ENCODE measurements at regions not wholly inside any gene's neighbourhood (a gene's known extent, or its start where the extent isn't known, plus 50 kb on each side); places are given as distances from the start of the nearest gene placed in this dataset.

GRCh38 chr2:240198226-240198625 lies 57.8 kb upstream of the OTOS start:
- no peak overlapping the region for H3K4me3 ChIP-seq (ENCODE audit: low read depth, low read length, poor library complexity, severe bottlenecking)
- TF ChIP-seq, protein P1, sequence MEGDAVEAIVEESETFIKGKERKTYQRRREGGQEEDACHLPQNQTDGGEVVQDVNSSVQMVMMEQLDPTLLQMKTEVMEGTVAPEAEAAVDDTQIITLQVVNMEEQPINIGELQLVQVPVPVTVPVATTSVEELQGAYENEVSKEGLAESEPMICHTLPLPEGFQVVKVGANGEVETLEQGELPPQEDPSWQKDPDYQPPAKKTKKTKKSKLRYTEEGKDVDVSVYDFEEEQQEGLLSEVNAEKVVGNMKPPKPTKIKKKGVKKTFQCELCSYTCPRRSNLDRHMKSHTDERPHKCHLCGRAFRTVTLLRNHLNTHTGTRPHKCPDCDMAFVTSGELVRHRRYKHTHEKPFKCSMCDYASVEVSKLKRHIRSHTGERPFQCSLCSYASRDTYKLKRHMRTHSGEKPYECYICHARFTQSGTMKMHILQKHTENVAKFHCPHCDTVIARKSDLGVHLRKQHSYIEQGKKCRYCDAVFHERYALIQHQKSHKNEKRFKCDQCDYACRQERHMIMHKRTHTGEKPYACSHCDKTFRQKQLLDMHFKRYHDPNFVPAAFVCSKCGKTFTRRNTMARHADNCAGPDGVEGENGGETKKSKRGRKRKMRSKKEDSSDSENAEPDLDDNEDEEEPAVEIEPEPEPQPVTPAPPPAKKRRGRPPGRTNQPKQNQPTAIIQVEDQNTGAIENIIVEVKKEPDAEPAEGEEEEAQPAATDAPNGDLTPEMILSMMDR (conservative IDR thresholded peaks at IDR 0.05; ENCODE audit: low read depth, low read length) = no peak
- no peaks in the 10 kb centered on the region for H3K9me3 ChIP-seq (ENCODE audit: low read depth, low read length, poor library complexity, severe bottlenecking)
- H3K27me3 ChIP-seq (replicated peaks; ENCODE audit: insufficient read depth, low read depth, low read length, poor library complexity) = peaks cover 17% of the 10 kb centered on the region
- no peaks in the 10 kb centered on the region for H3K36me3 ChIP-seq (ENCODE audit: insufficient read depth, low read length, poor library complexity, severe bottlenecking)
- ChIA-PET CTCF (no interaction called here), POLR2A (ENCODE audit: low non-redundant PET) (no interaction called here)
- H3K4me1 ChIP-seq (ENCODE audit: insufficient read depth, low read length, poor library complexity, severe bottlenecking) = no peaks in the 10 kb centered on the region
- intact Hi-C loops (cut with micrococcal nuclease; ENCODE audit: unreplicated experiment) = no loop called here
- BruUV-seq (replicated peaks) = no TSS peak
- no peak overlapping the region for H3K27ac ChIP-seq (ENCODE audit: low read depth, low read length, poor library complexity, severe bottlenecking)
- DNase-seq (ENCODE audit: low spot score) = no peak

- TF ChIP-seq EZH2 (IDR thresholded peaks at IDR 0.05; ENCODE audit: borderline replicate concordance, low read depth, low read length, poor library complexity, severe bottlenecking) = no peak
- TF ChIP-seq, protein P1 (conservative IDR thresholded peaks at IDR 0.05; ENCODE audit: low read depth, low read length) = no peak
- H3K27me3 ChIP-seq (replicated peaks; ENCODE audit: insufficient read depth, low read depth, low read length, poor library complexity) = peaks cover 17% of the 10 kb centered on the region
- no TSS peak for BruUV-seq (replicated peaks)
- intact Hi-C loops (cut with micrococcal nuclease; ENCODE audit: unreplicated experiment) = no loop called here
- ChIA-PET CTCF (no interaction called here), POLR2A (ENCODE audit: low non-redundant PET) (no interaction called here)
- no peaks in the 10 kb centered on the region for H3K4me1 ChIP-seq (ENCODE audit: insufficient read depth, low read length, poor library complexity, severe bottlenecking)
- no peak overlapping the region for H3K27ac ChIP-seq (ENCODE audit: low read depth, low read length, poor library complexity, severe bottlenecking)
- no peaks in the 10 kb centered on the region for H3K9me3 ChIP-seq (ENCODE audit: low read depth, low read length, poor library complexity, severe bottlenecking)
- H3K4me3 ChIP-seq (ENCODE audit: low read depth, low read length, poor library complexity, severe bottlenecking) = no peak overlapping the region
- H3K36me3 ChIP-seq (ENCODE audit: insufficient read depth, low read length, poor library complexity, severe bottlenecking) = no peaks in the 10 kb centered on the region
- DNase-seq (ENCODE audit: low spot score) = no peak
These were observed 58.8 kb upstream of the OTOS start for GRCh38 chr2:240199133-240199870.

GRCh38 chr2:240200230-240201051 lies 60.0 kb upstream of the OTOS start:
- H3K36me3 ChIP-seq (ENCODE audit: insufficient read depth, low read length, poor library complexity, severe bottlenecking) = no peaks in the 10 kb centered on the region
- POLR2A ChIA-PET (ENCODE audit: low non-redundant PET) = no interaction called here
- no peak overlapping the region for H3K27ac ChIP-seq (ENCODE audit: low read depth, low read length, poor library complexity, severe bottlenecking)
- intact Hi-C loops (cut with micrococcal nuclease; ENCODE audit: unreplicated experiment) = no loop called here
- H3K27me3 ChIP-seq (replicated peaks; ENCODE audit: insufficient read depth, low read depth, low read length, poor library complexity) = peaks cover 24% of the 10 kb centered on the region
- CTCF ChIA-PET = no interaction called here
- BruUV-seq (replicated peaks) = no TSS peak
- no peaks in the 10 kb centered on the region for H3K9me3 ChIP-seq (ENCODE audit: low read depth, low read length, poor library complexity, severe bottlenecking)
- H3K4me3 ChIP-seq (ENCODE audit: low read depth, low read length, poor library complexity, severe bottlenecking) = no peak overlapping the region
- no peak for TF ChIP-seq EZH2 (IDR thresholded peaks at IDR 0.05; ENCODE audit: borderline replicate concordance, low read depth, low read length, poor library complexity, severe bottlenecking)
- no peaks in the 10 kb centered on the region for H3K4me1 ChIP-seq (ENCODE audit: insufficient read depth, low read length, poor library complexity, severe bottlenecking)
- no peak for DNase-seq (ENCODE audit: low spot score)

Measured in A673 (cell line).